ENCODE measurements at regions not wholly inside any gene's neighbourhood (a gene's known extent, or its start where the extent isn't known, plus 50 kb on each side); places are given as distances from the start of the nearest gene placed in this dataset.

- intact Hi-C loops (cut with DNase I, micrococcal nuclease): no loop called here
- no peaks in the 10 kb centered on the region for H3K36me3 ChIP-seq (ENCODE audit: insufficient read depth, low read length)
- no peak overlapping the region for H3K4me3 Mint-ChIP-seq
- no peak for ATAC-seq (ENCODE audit: poor library complexity)
- no peaks in the 10 kb centered on the region for H3K27me3 ChIP-seq (ENCODE audit: control insufficient read depth in 1 of 2, insufficient read depth in 2 of 2, low read length in 2 of 2)
- no peak overlapping the region for H3K27ac Mint-ChIP-seq
- no peak overlapping the region for H3K4me3 ChIP-seq (ENCODE audit: low read length)
- no peak overlapping the region for H3K27ac ChIP-seq (ENCODE audit: low read depth in 1 of 2, low read length in 2 of 2)
- no peaks in the 10 kb centered on the region for H3K27me3 Mint-ChIP-seq
- H3K9me3 ChIP-seq (ENCODE audit: control insufficient read depth in 1 of 2, insufficient read depth in 1 of 2, low read length in 2 of 2): no peaks in the 10 kb centered on the region
- ChIA-PET POLR2A (no interaction called here), CTCF (no interaction called here)
- no peaks in the 10 kb centered on the region for H3K36me3 Mint-ChIP-seq (ENCODE audit: low read depth)
- no peaks in the 10 kb centered on the region for H3K9me3 Mint-ChIP-seq
- TF ChIP-seq CTCF (IDR thresholded peaks at IDR 0.05): no peak
- H3K4me1 ChIP-seq (ENCODE audit: insufficient read depth, low read length): no peaks in the 10 kb centered on the region
- no peaks in the 10 kb centered on the region for H3K4me1 Mint-ChIP-seq (ENCODE audit: low read depth)
- DNase-seq: no peak
Measured at GRCh38 chr7:88399036-88399435, 92.3 kb upstream of the STEAP4 start.

GRCh38 chr7:88398459-88398858 is 91.8 kb upstream of the STEAP4 start:
- no peaks in the 10 kb centered on the region for H3K4me1 Mint-ChIP-seq (ENCODE audit: low read depth)
- CTCF ChIA-PET: no interaction called here
- H3K4me1 ChIP-seq (ENCODE audit: insufficient read depth, low read length): no peaks in the 10 kb centered on the region
- no peaks in the 10 kb centered on the region for H3K36me3 ChIP-seq (ENCODE audit: insufficient read depth, low read length)
- no peak overlapping the region for H3K27ac Mint-ChIP-seq
- ATAC-seq (ENCODE audit: poor library complexity) (no peak), DNase-seq (no peak)
- H3K9me3 ChIP-seq (ENCODE audit: control insufficient read depth in 1 of 2, insufficient read depth in 1 of 2, low read length in 2 of 2): no peaks in the 10 kb centered on the region
- intact Hi-C loops (cut with DNase I, micrococcal nuclease): no loop called here
- H3K27ac ChIP-seq (ENCODE audit: low read depth in 1 of 2, low read length in 2 of 2): no peak overlapping the region
- POLR2A ChIA-PET: no interaction called here
- no peak for TF ChIP-seq CTCF (IDR thresholded peaks at IDR 0.05)
- H3K36me3 Mint-ChIP-seq (ENCODE audit: low read depth): no peaks in the 10 kb centered on the region
- no peak overlapping the region for H3K4me3 Mint-ChIP-seq
- no peak overlapping the region for H3K4me3 ChIP-seq (ENCODE audit: low read length)
- no peaks in the 10 kb centered on the region for H3K9me3 Mint-ChIP-seq
- no peaks in the 10 kb centered on the region for H3K27me3 ChIP-seq (ENCODE audit: control insufficient read depth in 1 of 2, insufficient read depth in 2 of 2, low read length in 2 of 2)
- no peaks in the 10 kb centered on the region for H3K27me3 Mint-ChIP-seq

GRCh38 chr7:88396948-88397322 is 90.2 kb upstream of the STEAP4 start:
- Histone ChIP-seq H3K9me3 (ENCODE audit: control insufficient read depth in 1 of 2, insufficient read depth in 1 of 2, low read length in 2 of 2) (no peaks in the 10 kb centered on the region), H3K4me3 (ENCODE audit: low read length) (no peak overlapping the region), H3K4me1 (ENCODE audit: insufficient read depth, low read length) (no peaks in the 10 kb centered on the region), H3K27me3 (ENCODE audit: control insufficient read depth in 1 of 2, insufficient read depth in 2 of 2, low read length in 2 of 2) (no peaks in the 10 kb centered on the region), H3K36me3 (ENCODE audit: insufficient read depth, low read length) (no peaks in the 10 kb centered on the region), H3K27ac (ENCODE audit: low read depth in 1 of 2, low read length in 2 of 2) (no peak overlapping the region)
- intact Hi-C loops (cut with DNase I, micrococcal nuclease): no loop called here
- H3K4me3 Mint-ChIP-seq: no peak overlapping the region
- DNase-seq (no peak), ATAC-seq (ENCODE audit: poor library complexity) (no peak)
- TF ChIP-seq CTCF (IDR thresholded peaks at IDR 0.05): no peak
- H3K36me3 Mint-ChIP-seq (ENCODE audit: low read depth): no peaks in the 10 kb centered on the region
- H3K9me3 Mint-ChIP-seq: no peaks in the 10 kb centered on the region
- H3K27me3 Mint-ChIP-seq: no peaks in the 10 kb centered on the region
- CTCF ChIA-PET: no interaction called here
- POLR2A ChIA-PET: no interaction called here
- H3K4me1 Mint-ChIP-seq (ENCODE audit: low read depth): no peaks in the 10 kb centered on the region
- H3K27ac Mint-ChIP-seq: no peak overlapping the region
